ENCODE measurements at regions not wholly inside any gene's neighbourhood (a gene's known extent, or its start where the extent isn't known, plus 50 kb on each side); places are given as distances from the start of the nearest gene placed in this dataset.

DNA sequence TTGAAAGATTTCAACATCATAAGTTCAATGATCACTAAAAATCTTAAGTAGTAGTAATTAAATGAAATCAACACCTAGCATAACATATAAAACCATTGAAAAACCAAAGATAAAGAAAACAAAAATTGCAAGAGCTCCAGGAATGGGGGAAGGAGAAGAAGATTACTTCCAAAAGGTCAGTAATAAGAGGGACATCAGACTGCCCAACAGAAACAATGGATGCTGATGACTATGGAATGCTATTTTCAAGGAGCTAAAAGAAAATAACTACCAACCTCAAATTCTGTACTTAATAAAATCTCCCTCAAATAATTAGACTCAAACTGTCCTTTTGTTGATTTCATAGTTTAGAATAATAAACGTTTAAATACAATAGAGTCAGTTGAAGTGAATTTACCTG is 314.5 kb upstream of the LMO3 start:
- H3K9me3 ChIP-seq: no peaks in the 10 kb centered on the region
- no peaks in the 10 kb centered on the region for H3K27me3 ChIP-seq
- in situ Hi-C loops (cut with MboI; ENCODE audit: low pct_ligation_motif_present in 1 of 4, low pct_unique_long_range_greater_than_20kb in 1 of 4, low sequenced_read_pairs in 3 of 4) (no loop called here), intact Hi-C loops (cut with DNase I; ENCODE audit: low total_unique reads) (no loop called here)
- no peak overlapping the region for H3K4me3 ChIP-seq
- 81 to 88% methylated on average over 1 of the region's 1 CpG for WGBS, 2 donors (ENCODE audit: low coverage in 1 of 2)
- H3K27ac ChIP-seq: no peak overlapping the region
- no peaks in the 10 kb centered on the region for H3K4me1 ChIP-seq
- no peak for DNase-seq
- no peaks in the 10 kb centered on the region for H3K36me3 ChIP-seq
- TF ChIP-seq, protein P1, sequence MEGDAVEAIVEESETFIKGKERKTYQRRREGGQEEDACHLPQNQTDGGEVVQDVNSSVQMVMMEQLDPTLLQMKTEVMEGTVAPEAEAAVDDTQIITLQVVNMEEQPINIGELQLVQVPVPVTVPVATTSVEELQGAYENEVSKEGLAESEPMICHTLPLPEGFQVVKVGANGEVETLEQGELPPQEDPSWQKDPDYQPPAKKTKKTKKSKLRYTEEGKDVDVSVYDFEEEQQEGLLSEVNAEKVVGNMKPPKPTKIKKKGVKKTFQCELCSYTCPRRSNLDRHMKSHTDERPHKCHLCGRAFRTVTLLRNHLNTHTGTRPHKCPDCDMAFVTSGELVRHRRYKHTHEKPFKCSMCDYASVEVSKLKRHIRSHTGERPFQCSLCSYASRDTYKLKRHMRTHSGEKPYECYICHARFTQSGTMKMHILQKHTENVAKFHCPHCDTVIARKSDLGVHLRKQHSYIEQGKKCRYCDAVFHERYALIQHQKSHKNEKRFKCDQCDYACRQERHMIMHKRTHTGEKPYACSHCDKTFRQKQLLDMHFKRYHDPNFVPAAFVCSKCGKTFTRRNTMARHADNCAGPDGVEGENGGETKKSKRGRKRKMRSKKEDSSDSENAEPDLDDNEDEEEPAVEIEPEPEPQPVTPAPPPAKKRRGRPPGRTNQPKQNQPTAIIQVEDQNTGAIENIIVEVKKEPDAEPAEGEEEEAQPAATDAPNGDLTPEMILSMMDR (IDR thresholded peaks at IDR 0.05): no peak
- TF ChIP-seq EP300 (IDR thresholded peaks at IDR 0.05; ENCODE audit: low read depth) (no peak), POLR2AphosphoS5 (IDR thresholded peaks at IDR 0.05) (no peak), POLR2A (IDR thresholded peaks at IDR 0.05) (no peak)

DNA sequence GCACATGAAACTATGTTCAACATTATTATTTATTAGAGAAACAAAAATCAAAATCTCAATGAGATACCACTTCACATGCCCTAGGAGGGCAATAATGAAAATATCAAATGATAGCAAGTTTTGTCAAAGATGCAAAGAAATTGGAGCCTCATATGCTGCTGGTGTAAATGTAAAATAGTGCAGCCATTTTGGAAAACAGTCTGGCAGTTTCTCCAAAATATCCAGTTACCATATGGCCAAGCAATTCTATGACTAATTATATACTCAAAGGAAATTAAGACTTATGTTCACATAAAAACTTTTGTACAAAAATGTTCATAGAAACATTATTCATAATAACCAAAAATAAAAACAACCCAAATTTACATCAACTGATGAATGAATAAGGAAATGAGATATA is 313.6 kb upstream of the LMO3 start:
- no peak overlapping the region for H3K27ac ChIP-seq
- H3K36me3 ChIP-seq: no peaks in the 10 kb centered on the region
- H3K9me3 ChIP-seq: no peaks in the 10 kb centered on the region
- intact Hi-C loops (cut with DNase I; ENCODE audit: low total_unique reads): no loop called here
- no peak for DNase-seq
- no peak overlapping the region for H3K4me3 ChIP-seq
- TF ChIP-seq, protein P1 (IDR thresholded peaks at IDR 0.05): no peak
- no peak for TF ChIP-seq POLR2AphosphoS5 (IDR thresholded peaks at IDR 0.05)
- TF ChIP-seq EP300 (IDR thresholded peaks at IDR 0.05; ENCODE audit: low read depth): no peak
- TF ChIP-seq POLR2A (IDR thresholded peaks at IDR 0.05): no peak
- H3K4me1 ChIP-seq: no peaks in the 10 kb centered on the region
- in situ Hi-C loops (cut with MboI; ENCODE audit: low pct_ligation_motif_present in 1 of 4, low pct_unique_long_range_greater_than_20kb in 1 of 4, low sequenced_read_pairs in 3 of 4): no loop called here
- H3K27me3 ChIP-seq: no peaks in the 10 kb centered on the region

DNA sequence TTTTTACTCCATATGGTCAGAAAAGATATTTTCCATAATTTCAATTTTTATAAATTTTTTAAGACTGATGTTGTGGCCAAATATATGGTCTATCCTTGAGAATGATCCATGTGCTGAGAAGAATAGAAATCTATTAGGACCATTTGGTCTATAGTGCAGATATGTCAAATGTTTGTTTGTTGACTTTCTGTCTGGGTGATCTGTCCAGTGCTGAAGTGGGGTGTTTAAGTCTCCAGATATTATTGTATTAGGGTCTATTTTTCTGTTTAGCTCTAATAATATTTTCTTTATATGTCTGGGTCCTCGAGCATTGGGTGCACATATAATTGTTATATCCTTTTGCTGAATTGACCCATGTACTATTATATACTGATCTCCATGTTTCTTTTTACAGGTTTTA is 308.9 kb upstream of the LMO3 start:
- Histone ChIP-seq H3K27ac (no peak overlapping the region), H3K9me3 (no peaks in the 10 kb centered on the region), H3K4me3 (no peak overlapping the region), H3K36me3 (no peaks in the 10 kb centered on the region), H3K27me3 (no peaks in the 10 kb centered on the region), H3K4me1 (no peaks in the 10 kb centered on the region)
- intact Hi-C loops (cut with DNase I; ENCODE audit: low total_unique reads) (no loop called here), in situ Hi-C loops (cut with MboI; ENCODE audit: low pct_ligation_motif_present in 1 of 4, low pct_unique_long_range_greater_than_20kb in 1 of 4, low sequenced_read_pairs in 3 of 4) (no loop called here)
- 40 to 57% methylated on average over 1 of the region's 1 CpG for WGBS, 2 donors (ENCODE audit: low coverage in 1 of 2)
- no peak for DNase-seq
- no peak for TF ChIP-seq POLR2AphosphoS5 (IDR thresholded peaks at IDR 0.05)
- TF ChIP-seq, protein P1 (IDR thresholded peaks at IDR 0.05): no peak
- TF ChIP-seq POLR2A (IDR thresholded peaks at IDR 0.05): no peak
- TF ChIP-seq EP300 (IDR thresholded peaks at IDR 0.05; ENCODE audit: low read depth): no peak

DNA sequence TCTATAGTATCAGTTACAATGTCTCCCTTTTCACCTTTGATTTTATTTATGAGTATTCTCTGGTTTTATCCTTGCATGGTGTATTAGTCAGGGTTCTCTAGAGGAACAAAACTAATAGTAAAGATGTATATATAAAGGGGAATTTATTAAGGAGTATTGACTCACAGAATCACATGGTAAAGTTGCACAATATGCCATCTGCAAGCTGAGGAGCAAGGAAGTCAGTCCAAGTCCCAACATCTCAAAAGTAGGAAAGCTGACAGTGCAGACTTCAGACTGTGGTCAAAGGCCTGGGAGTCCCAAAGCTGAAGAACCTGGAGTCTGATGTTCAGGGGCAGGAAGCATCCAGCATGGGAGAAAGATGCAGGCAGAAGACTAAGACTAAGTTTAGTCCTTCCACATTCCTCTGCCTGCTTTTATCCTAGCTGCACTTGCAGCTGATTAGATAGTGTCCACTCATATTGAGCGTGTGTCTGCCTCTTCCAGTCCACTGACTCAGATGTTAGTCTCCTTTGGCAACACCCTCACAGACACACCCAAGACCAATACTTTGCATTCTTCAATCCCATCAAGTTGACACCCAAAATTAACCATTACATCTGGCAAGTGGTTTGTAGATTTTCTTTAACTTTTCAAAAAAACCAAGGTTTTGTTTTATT is 308.0 kb upstream of the LMO3 start:
- Histone ChIP-seq H3K4me1 (no peaks in the 10 kb centered on the region), H3K4me3 (no peak overlapping the region), H3K27ac (no peak overlapping the region), H3K36me3 (no peaks in the 10 kb centered on the region), H3K27me3 (no peaks in the 10 kb centered on the region), H3K9me3 (no peaks in the 10 kb centered on the region)
- intact Hi-C loops (cut with DNase I; ENCODE audit: low total_unique reads): no loop called here
- no peak for TF ChIP-seq POLR2A (IDR thresholded peaks at IDR 0.05)
- TF ChIP-seq EP300 (IDR thresholded peaks at IDR 0.05; ENCODE audit: low read depth): no peak
- TF ChIP-seq POLR2AphosphoS5 (IDR thresholded peaks at IDR 0.05): no peak
- TF ChIP-seq, protein P1 (IDR thresholded peaks at IDR 0.05): no peak
- 56 to 83% methylated on average over 1 of the region's 1 CpG for WGBS, 2 donors (ENCODE audit: low coverage in 1 of 2)
- in situ Hi-C loops (cut with MboI; ENCODE audit: low pct_ligation_motif_present in 1 of 4, low pct_unique_long_range_greater_than_20kb in 1 of 4, low sequenced_read_pairs in 3 of 4): no loop called here
- no peak for DNase-seq

Measured in transverse colon (tissue), 4 donors.